SH-SY5Y (cell line): ENCODE measurements at regions not wholly inside any gene's neighbourhood (a gene's known extent, or its start where the extent isn't known, plus 50 kb on each side); places are given as distances from the start of the nearest gene placed in this dataset.

Source experiments
- GATA2 ChIP-seq: IDR thresholded peaks from 2 replicates; pipeline ENCODE4 v1.6.1; 2011; ENCODE audit warnings: mild to moderate bottlenecking, low read depth, low read length
- GATA3 ChIP-seq: IDR thresholded peaks from 2 replicates; pipeline ENCODE4 v1.6.1; 2011; ENCODE audit warnings: low read depth, mild to moderate bottlenecking, low read length, moderate library complexity

- TF ChIP-seq GATA2 (no peak), GATA3 (no peak)
Measured at GRCh38 chr12:22893878-22894277, 268.9 kb downstream of the ETNK1 start.
